HepG2 (cell line): ENCODE measurements at regions not wholly inside any gene's neighbourhood (a gene's known extent, or its start where the extent isn't known, plus 50 kb on each side); places are given as distances from the start of the nearest gene placed in this dataset.
"Not testable (repeated sequence)": the region's sequence is repeated elsewhere in the genome, so short reads cannot be mapped to it uniquely, and the experiment has no call there.

ENCODE experiments used
- CHD2 ChIP-seq: IDR thresholded peaks from 2 replicates; pipeline ENCODE4 v1.6.1; 2011; ENCODE audit warnings: low read depth, low read length, improper control_type of control experiment
- ZFP36L2 ChIP-seq: sonication (generic); formaldehyde crosslinking; IDR thresholded peaks from 2 replicates; pipeline ENCODE4 v1.4.0; 2020; ENCODE audit warnings: missing genetic modification reagents
- ZFX ChIP-seq: sonication (generic); formaldehyde crosslinking; IDR thresholded peaks from 2 replicates; pipeline ENCODE4 v1.4.0; 2020; ENCODE audit warnings: mild to moderate bottlenecking, low read depth, missing genetic modification reagents, moderate library complexity
- ZNF136 ChIP-seq: sonication (generic); formaldehyde crosslinking; IDR thresholded peaks from 2 replicates; pipeline ENCODE4 v1.8.1; 2022; ENCODE audit warnings: low read depth, mild to moderate bottlenecking, moderate library complexity, missing genetic modification reagents
- TF ChIP-seq, protein P1 (sequence below): sonication (generic); formaldehyde crosslinking; IDR thresholded peaks from 2 replicates; pipeline ENCODE4 v1.4.0; 2020; ENCODE audit warnings: missing genetic modification reagents

DNA sequence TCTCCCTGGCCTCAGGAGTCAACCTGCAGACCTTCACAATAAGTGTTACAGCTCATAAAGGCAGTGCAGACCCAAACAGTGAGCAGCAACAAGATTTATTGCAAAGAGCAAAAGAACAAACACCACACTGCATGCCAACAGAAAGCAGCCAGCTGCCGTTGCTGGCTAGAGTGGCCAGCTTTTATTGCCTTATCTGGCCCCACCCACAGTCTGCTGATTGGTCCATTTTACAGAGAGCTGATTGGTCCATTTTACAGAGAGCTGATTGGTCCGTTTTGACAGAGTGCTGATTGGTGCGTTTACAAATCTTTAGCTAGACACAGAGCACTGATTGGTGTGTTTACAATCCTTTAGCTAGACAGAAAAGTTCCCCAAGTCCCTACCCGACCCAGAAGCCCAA is 885.9 kb upstream of the SPRY2 start:
- not testable (repeated sequence) for TF ChIP-seq CHD2; ZFP36L2 (CRISPR knock-in tag); ZNF136 (CRISPR knock-in tag); ZFX (CRISPR knock-in tag)
- TF ChIP-seq, protein P1, sequence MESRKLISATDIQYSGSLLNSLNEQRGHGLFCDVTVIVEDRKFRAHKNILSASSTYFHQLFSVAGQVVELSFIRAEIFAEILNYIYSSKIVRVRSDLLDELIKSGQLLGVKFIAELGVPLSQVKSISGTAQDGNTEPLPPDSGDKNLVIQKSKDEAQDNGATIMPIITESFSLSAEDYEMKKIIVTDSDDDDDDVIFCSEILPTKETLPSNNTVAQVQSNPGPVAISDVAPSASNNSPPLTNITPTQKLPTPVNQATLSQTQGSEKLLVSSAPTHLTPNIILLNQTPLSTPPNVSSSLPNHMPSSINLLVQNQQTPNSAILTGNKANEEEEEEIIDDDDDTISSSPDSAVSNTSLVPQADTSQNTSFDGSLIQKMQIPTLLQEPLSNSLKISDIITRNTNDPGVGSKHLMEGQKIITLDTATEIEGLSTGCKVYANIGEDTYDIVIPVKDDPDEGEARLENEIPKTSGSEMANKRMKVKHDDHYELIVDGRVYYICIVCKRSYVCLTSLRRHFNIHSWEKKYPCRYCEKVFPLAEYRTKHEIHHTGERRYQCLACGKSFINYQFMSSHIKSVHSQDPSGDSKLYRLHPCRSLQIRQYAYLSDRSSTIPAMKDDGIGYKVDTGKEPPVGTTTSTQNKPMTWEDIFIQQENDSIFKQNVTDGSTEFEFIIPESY, result not testable (repeated sequence)
